ENCODE measurements at regions not wholly inside any gene's neighbourhood (a gene's known extent, or its start where the extent isn't known, plus 50 kb on each side); places are given as distances from the start of the nearest gene placed in this dataset.

GRCh38 chr5:174323878-174324281, 278.4 kb downstream of the NSG2 start:
- H3K4me3 ChIP-seq (ENCODE audit: low read depth, low read length), result no peak overlapping the region
- TF ChIP-seq, protein P1, sequence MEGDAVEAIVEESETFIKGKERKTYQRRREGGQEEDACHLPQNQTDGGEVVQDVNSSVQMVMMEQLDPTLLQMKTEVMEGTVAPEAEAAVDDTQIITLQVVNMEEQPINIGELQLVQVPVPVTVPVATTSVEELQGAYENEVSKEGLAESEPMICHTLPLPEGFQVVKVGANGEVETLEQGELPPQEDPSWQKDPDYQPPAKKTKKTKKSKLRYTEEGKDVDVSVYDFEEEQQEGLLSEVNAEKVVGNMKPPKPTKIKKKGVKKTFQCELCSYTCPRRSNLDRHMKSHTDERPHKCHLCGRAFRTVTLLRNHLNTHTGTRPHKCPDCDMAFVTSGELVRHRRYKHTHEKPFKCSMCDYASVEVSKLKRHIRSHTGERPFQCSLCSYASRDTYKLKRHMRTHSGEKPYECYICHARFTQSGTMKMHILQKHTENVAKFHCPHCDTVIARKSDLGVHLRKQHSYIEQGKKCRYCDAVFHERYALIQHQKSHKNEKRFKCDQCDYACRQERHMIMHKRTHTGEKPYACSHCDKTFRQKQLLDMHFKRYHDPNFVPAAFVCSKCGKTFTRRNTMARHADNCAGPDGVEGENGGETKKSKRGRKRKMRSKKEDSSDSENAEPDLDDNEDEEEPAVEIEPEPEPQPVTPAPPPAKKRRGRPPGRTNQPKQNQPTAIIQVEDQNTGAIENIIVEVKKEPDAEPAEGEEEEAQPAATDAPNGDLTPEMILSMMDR (IDR thresholded peaks at IDR 0.05; ENCODE audit: low read depth, low read length, missing control alignments), result no peak
- DNase-seq (ENCODE audit: low read depth), result no peak

GRCh38 chr5:174324680-174325079, 279.2 kb downstream of the NSG2 start:
- no peak overlapping the region for H3K4me3 ChIP-seq (ENCODE audit: low read depth, low read length)
- no peak for DNase-seq (ENCODE audit: low read depth)

DNA sequence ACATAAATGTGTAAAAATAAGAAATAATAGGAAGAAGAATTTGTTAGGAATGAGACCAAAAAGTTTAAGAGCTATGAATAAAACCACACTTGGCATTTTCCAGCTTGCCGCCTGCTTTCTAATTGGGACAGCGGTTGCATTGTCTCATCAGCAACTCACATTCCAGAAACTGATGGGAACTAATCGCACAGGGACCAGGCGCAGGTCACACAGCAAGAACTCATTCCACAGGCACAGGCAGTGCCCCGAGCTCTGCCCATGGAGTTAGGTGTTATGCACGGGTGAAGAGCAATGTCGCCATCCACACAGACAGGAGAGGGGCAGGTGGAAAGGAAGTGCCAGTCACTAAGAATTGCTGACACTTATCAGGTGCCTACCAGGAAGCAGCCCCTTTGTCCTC, 279.9 kb downstream of the NSG2 start:
- no peak overlapping the region for H3K4me3 ChIP-seq (ENCODE audit: low read depth, low read length)
- DNase-seq (ENCODE audit: low read depth), result no peak
- TF ChIP-seq, protein P1 (IDR thresholded peaks at IDR 0.05; ENCODE audit: low read depth, low read length, missing control alignments), result no peak

More at GRCh38 chr5:174324680-174325079, 279.2 kb downstream of the NSG2 start:
- TF ChIP-seq, protein P1 (IDR thresholded peaks at IDR 0.05; ENCODE audit: low read depth, low read length, missing control alignments), result no peak

DNA sequence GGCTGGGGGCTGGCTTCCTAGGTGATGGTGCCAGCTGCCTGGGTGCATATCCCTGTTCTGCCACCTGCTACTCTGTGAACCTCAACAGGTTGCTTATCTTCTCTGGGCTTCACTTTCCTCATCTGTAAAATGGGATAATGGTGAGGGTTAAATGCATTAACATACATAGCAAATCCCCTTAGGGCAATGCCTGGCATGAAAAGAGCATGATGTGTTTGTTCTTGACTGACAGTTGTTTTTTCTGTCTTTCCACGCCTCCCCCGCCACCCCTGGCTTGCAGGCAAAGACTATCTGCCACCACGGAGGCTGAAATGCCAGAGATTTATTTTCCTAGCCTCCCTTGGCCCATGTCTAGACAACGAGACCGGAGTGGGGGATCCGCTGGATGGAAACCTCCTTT, 280.5 kb downstream of the NSG2 start:
- TF ChIP-seq, protein P1 (IDR thresholded peaks at IDR 0.05; ENCODE audit: low read depth, low read length, missing control alignments), result no peak
- DNase-seq (ENCODE audit: low read depth), result no peak
- no peak overlapping the region for H3K4me3 ChIP-seq (ENCODE audit: low read depth, low read length)

DNA sequence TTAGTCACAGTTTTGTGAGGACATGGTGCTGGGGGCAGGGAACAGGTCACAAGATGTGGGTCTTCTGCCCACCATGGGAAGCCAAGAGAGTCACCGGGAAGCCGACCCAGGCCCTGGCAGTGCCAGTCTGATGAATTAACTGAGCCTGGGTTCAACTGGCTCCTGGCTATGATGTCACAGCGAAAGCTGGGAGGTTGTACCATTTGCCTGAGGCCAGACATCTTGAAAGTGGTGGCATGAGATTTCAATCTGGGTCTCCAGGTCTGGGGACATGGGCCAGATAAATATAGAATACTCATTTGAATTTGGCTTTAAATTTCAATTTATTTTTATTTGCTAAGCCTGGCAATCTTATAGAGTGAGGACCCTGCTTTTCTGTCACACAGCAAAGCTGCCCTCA, 280.9 kb downstream of the NSG2 start:
- TF ChIP-seq, protein P1 (IDR thresholded peaks at IDR 0.05; ENCODE audit: low read depth, low read length, missing control alignments), result no peak
- no peak overlapping the region for H3K4me3 ChIP-seq (ENCODE audit: low read depth, low read length)
- DNase-seq (ENCODE audit: low read depth), result no peak

GRCh38 chr5:174327317-174327864, 281.9 kb downstream of the NSG2 start:
- no peak for DNase-seq (ENCODE audit: low read depth)
- H3K4me3 ChIP-seq (ENCODE audit: low read depth, low read length), result no peak overlapping the region
- TF ChIP-seq, protein P1 (IDR thresholded peaks at IDR 0.05; ENCODE audit: low read depth, low read length, missing control alignments), result peak; percentile 81

DNA sequence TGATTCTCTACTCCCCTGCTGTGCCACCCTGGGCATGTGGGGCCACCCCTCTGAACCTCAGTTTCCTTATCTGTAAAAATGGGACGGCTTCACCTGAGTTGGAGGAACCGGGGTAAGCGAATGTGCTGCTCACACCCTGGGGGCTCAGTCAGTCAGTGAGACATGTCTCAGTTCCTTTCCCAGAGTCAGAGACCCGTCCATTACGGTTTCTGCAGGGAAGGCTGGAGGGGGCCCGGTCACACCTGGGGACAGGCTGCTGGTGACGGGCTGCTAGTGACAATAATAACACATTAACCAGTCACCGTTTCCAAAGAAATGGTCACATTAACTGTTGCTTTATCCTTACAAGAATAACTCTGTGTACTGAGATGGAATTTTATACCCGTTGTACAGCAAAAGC, 282.4 kb downstream of the NSG2 start:
- DNase-seq (ENCODE audit: low read depth), result no peak
- TF ChIP-seq, protein P1 (IDR thresholded peaks at IDR 0.05; ENCODE audit: low read depth, low read length, missing control alignments), result no peak
- no peak overlapping the region for H3K4me3 ChIP-seq (ENCODE audit: low read depth, low read length)

Data from GM12864 (cell line).